ENCODE measurements at regions not wholly inside any gene's neighbourhood (a gene's known extent, or its start where the extent isn't known, plus 50 kb on each side); places are given as distances from the start of the nearest gene placed in this dataset.
"Not testable (repeated sequence)": the region's sequence is repeated elsewhere in the genome, so short reads cannot be mapped to it uniquely, and the experiment has no call there.

- no peak for TF ChIP-seq CTCF (IDR thresholded peaks at IDR 0.05; ENCODE audit: low read depth, low read length)
- Histone ChIP-seq H3K4me1 (no peaks in the 10 kb centered on the region), H3K9me3 (no peaks in the 10 kb centered on the region), H3K4me3 (ENCODE audit: low read depth, low read length) (no peak overlapping the region), H3K27me3 (peaks cover 4% of the 10 kb centered on the region; the same call in 1 of the 2 replicates), H3K36me3 (no peaks in the 10 kb centered on the region)
- no peak for DNase-seq
Measured at GRCh38 chr9:90162326-90162725, 480.3 kb downstream of the DIRAS2 start.

GRCh38 chr9:90162819-90163218 lies 479.8 kb downstream of the DIRAS2 start:
- no peaks in the 10 kb centered on the region for H3K9me3 ChIP-seq
- H3K36me3 ChIP-seq, result no peaks in the 10 kb centered on the region
- no peaks in the 10 kb centered on the region for H3K4me1 ChIP-seq
- no peak for DNase-seq
- no peak for TF ChIP-seq CTCF (IDR thresholded peaks at IDR 0.05; ENCODE audit: low read depth, low read length)
- no peak overlapping the region for H3K4me3 ChIP-seq (ENCODE audit: low read depth, low read length)
- peaks cover 4% of the 10 kb centered on the region; the same call in 1 of the 2 replicates for H3K27me3 ChIP-seq

GRCh38 chr9:90165281-90165680 lies 477.3 kb downstream of the DIRAS2 start:
- Histone ChIP-seq H3K9me3 (no peaks in the 10 kb centered on the region), H3K4me1 (no peaks in the 10 kb centered on the region), H3K4me3 (ENCODE audit: low read depth, low read length) (no peak overlapping the region), H3K36me3 (no peaks in the 10 kb centered on the region), H3K27me3 (peaks cover 4% of the 10 kb centered on the region; the same call in 1 of the 2 replicates)
- no peak for DNase-seq
- TF ChIP-seq CTCF (IDR thresholded peaks at IDR 0.05; ENCODE audit: low read depth, low read length), result no peak

GRCh38 chr9:90166374-90166773 lies 476.2 kb downstream of the DIRAS2 start:
- H3K4me1 ChIP-seq; DNase-seq; H3K9me3 ChIP-seq; H3K27me3 ChIP-seq; H3K36me3 ChIP-seq; H3K4me3 ChIP-seq (ENCODE audit: low read depth, low read length): not testable (repeated sequence)

GRCh38 chr9:90167914-90168313 lies 474.7 kb downstream of the DIRAS2 start:
- no peaks in the 10 kb centered on the region; the same call in 1 of the 2 replicates for H3K27me3 ChIP-seq
- TF ChIP-seq CTCF (IDR thresholded peaks at IDR 0.05; ENCODE audit: low read depth, low read length), result no peak
- no peaks in the 10 kb centered on the region for H3K4me1 ChIP-seq
- no peak overlapping the region for H3K4me3 ChIP-seq (ENCODE audit: low read depth, low read length)
- no peaks in the 10 kb centered on the region for H3K36me3 ChIP-seq
- H3K9me3 ChIP-seq, result no peaks in the 10 kb centered on the region
- DNase-seq, result no peak

GRCh38 chr9:90169490-90169889 lies 473.1 kb downstream of the DIRAS2 start:
- DNase-seq, result no peak
- H3K36me3 ChIP-seq, result no peaks in the 10 kb centered on the region
- H3K4me3 ChIP-seq (ENCODE audit: low read depth, low read length), result no peak overlapping the region
- no peak for TF ChIP-seq CTCF (IDR thresholded peaks at IDR 0.05; ENCODE audit: low read depth, low read length)
- H3K27me3 ChIP-seq, result no peaks in the 10 kb centered on the region; the same call in 1 of the 2 replicates
- H3K9me3 ChIP-seq, result no peaks in the 10 kb centered on the region
- no peaks in the 10 kb centered on the region for H3K4me1 ChIP-seq

GRCh38 chr9:90173935-90174334 lies 468.7 kb downstream of the DIRAS2 start:
- H3K4me1 ChIP-seq; H3K27me3 ChIP-seq; H3K4me3 ChIP-seq (ENCODE audit: low read depth, low read length); DNase-seq; H3K9me3 ChIP-seq; H3K36me3 ChIP-seq: not testable (repeated sequence)

GRCh38 chr9:90174346-90174745 lies 468.3 kb downstream of the DIRAS2 start:
- not testable (repeated sequence) for H3K4me1 ChIP-seq; H3K27me3 ChIP-seq; DNase-seq; H3K36me3 ChIP-seq; H3K9me3 ChIP-seq; H3K4me3 ChIP-seq (ENCODE audit: low read depth, low read length)
